ENCODE measurements at regions not wholly inside any gene's neighbourhood (a gene's known extent, or its start where the extent isn't known, plus 50 kb on each side); places are given as distances from the start of the nearest gene placed in this dataset.
"Not testable (repeated sequence)": the region's sequence is repeated elsewhere in the genome, so short reads cannot be mapped to it uniquely, and the experiment has no call there.

- Histone ChIP-seq H3K9me3 (ENCODE audit: control insufficient read depth in 4 of 4, insufficient read depth in 3 of 4, low read length in 3 of 4) (no peaks in the 10 kb centered on the region), H3K9ac (ENCODE audit: insufficient read depth in 1 of 2, low read length in 2 of 2) (no peak overlapping the region), H3K4me3 (no peak overlapping the region), H3K36me3 (ENCODE audit: control insufficient read depth in 4 of 4, insufficient read depth in 4 of 4, low read length in 4 of 4) (no peaks in the 10 kb centered on the region), H3K27ac (ENCODE audit: low read depth in 1 of 2, low read length in 1 of 2) (no peak overlapping the region), H3K27me3 (ENCODE audit: control insufficient read depth in 3 of 3, insufficient read depth in 3 of 3, low read length in 2 of 3) (peaks cover 0 to 3% (median 0%) of the 10 kb centered on the region in 3 donors), H3K4me1 (ENCODE audit: control insufficient read depth in 5 of 5, insufficient read depth in 5 of 5, low read length in 5 of 5) (no peaks in the 10 kb centered on the region)
- ATAC-seq (ENCODE audit: insufficient read depth, low FRiP score) (no peak), DNase-seq (no peak)
- WGBS, 2 donors, result 83% methylated on average over 1 of the region's 1 CpG
- TF ChIP-seq CTCF (IDR thresholded peaks at IDR 0.05; ENCODE audit: control extremely low read depth, extremely low read depth), result no peak
Measured at GRCh38 chr5:37921452-37921851, 81.6 kb upstream of the GDNF start.

GRCh38 chr5:37918424-37918823 is 78.6 kb upstream of the GDNF start:
- Histone ChIP-seq H3K27ac (ENCODE audit: low read depth in 1 of 2, low read length in 1 of 2) (no peak overlapping the region), H3K4me1 (ENCODE audit: control insufficient read depth in 5 of 5, insufficient read depth in 5 of 5, low read length in 5 of 5) (no peaks in the 10 kb centered on the region), H3K27me3 (ENCODE audit: control insufficient read depth in 3 of 3, insufficient read depth in 3 of 3, low read length in 2 of 3) (no peaks in the 10 kb centered on the region), H3K36me3 (ENCODE audit: control insufficient read depth in 4 of 4, insufficient read depth in 4 of 4, low read length in 4 of 4) (no peaks in the 10 kb centered on the region), H3K9ac (ENCODE audit: insufficient read depth in 1 of 2, low read length in 2 of 2) (no peak overlapping the region), H3K9me3 (ENCODE audit: control insufficient read depth in 4 of 4, insufficient read depth in 3 of 4, low read length in 3 of 4) (no peaks in the 10 kb centered on the region), H3K4me3 (no peak overlapping the region)
- peak; percentile 19 for ATAC-seq (ENCODE audit: insufficient read depth, low FRiP score)
- TF ChIP-seq CTCF (IDR thresholded peaks at IDR 0.05; ENCODE audit: control extremely low read depth, extremely low read depth), result no peak
- 53 to 94% methylated on average over 1 of the region's 1 CpG for WGBS, 2 donors
- DNase-seq, result peak in 2 of 3 donors; percentile 71 to 85

GRCh38 chr5:37916525-37916924 is 76.7 kb upstream of the GDNF start:
- Histone ChIP-seq H3K9me3 (ENCODE audit: control insufficient read depth in 4 of 4, insufficient read depth in 3 of 4, low read length in 3 of 4) (no peaks in the 10 kb centered on the region), H3K9ac (ENCODE audit: insufficient read depth in 1 of 2, low read length in 2 of 2) (no peak overlapping the region), H3K27me3 (ENCODE audit: control insufficient read depth in 3 of 3, insufficient read depth in 3 of 3, low read length in 2 of 3) (no peaks in the 10 kb centered on the region), H3K4me3 (no peak overlapping the region), H3K4me1 (ENCODE audit: control insufficient read depth in 5 of 5, insufficient read depth in 5 of 5, low read length in 5 of 5) (no peaks in the 10 kb centered on the region), H3K27ac (ENCODE audit: low read depth in 1 of 2, low read length in 1 of 2) (no peak overlapping the region), H3K36me3 (ENCODE audit: control insufficient read depth in 4 of 4, insufficient read depth in 4 of 4, low read length in 4 of 4) (no peaks in the 10 kb centered on the region)
- ATAC-seq (ENCODE audit: insufficient read depth, low FRiP score), result no peak
- 84 to 92% methylated on average over 5 of the region's 5 CpGs for WGBS, 2 donors
- TF ChIP-seq CTCF (IDR thresholded peaks at IDR 0.05; ENCODE audit: control extremely low read depth, extremely low read depth), result no peak
- DNase-seq, result no peak

- no peaks in the 10 kb centered on the region for H3K9me3 ChIP-seq (ENCODE audit: control insufficient read depth in 4 of 4, insufficient read depth in 3 of 4, low read length in 3 of 4)
- no peaks in the 10 kb centered on the region for H3K36me3 ChIP-seq (ENCODE audit: control insufficient read depth in 4 of 4, insufficient read depth in 4 of 4, low read length in 4 of 4)
- 75 to 82% methylated on average over 4 of the region's 4 CpGs for WGBS, 2 donors
- no peak for DNase-seq
- H3K27me3 ChIP-seq (ENCODE audit: control insufficient read depth in 3 of 3, insufficient read depth in 3 of 3, low read length in 2 of 3), result no peaks in the 10 kb centered on the region
- no peak overlapping the region for H3K4me3 ChIP-seq
- TF ChIP-seq CTCF (IDR thresholded peaks at IDR 0.05; ENCODE audit: control extremely low read depth, extremely low read depth), result no peak
- H3K9ac ChIP-seq (ENCODE audit: insufficient read depth in 1 of 2, low read length in 2 of 2), result no peak overlapping the region
- H3K27ac ChIP-seq (ENCODE audit: low read depth in 1 of 2, low read length in 1 of 2), result no peak overlapping the region
- ATAC-seq (ENCODE audit: insufficient read depth, low FRiP score), result no peak
- no peaks in the 10 kb centered on the region for H3K4me1 ChIP-seq (ENCODE audit: control insufficient read depth in 5 of 5, insufficient read depth in 5 of 5, low read length in 5 of 5)
Measured at GRCh38 chr5:37915097-37915736, 75.4 kb upstream of the GDNF start.

- ATAC-seq (ENCODE audit: insufficient read depth, low FRiP score); DNase-seq; H3K27ac ChIP-seq (ENCODE audit: low read depth in 1 of 2, low read length in 1 of 2); H3K9ac ChIP-seq (ENCODE audit: insufficient read depth in 1 of 2, low read length in 2 of 2); H3K4me3 ChIP-seq; H3K27me3 ChIP-seq (ENCODE audit: control insufficient read depth in 3 of 3, insufficient read depth in 3 of 3, low read length in 2 of 3); H3K4me1 ChIP-seq (ENCODE audit: control insufficient read depth in 5 of 5, insufficient read depth in 5 of 5, low read length in 5 of 5); H3K9me3 ChIP-seq (ENCODE audit: control insufficient read depth in 4 of 4, insufficient read depth in 3 of 4, low read length in 3 of 4); H3K36me3 ChIP-seq (ENCODE audit: control insufficient read depth in 4 of 4, insufficient read depth in 4 of 4, low read length in 4 of 4): not testable (repeated sequence)
- 19 to 38% methylated on average over 4 of the region's 5 CpGs for whole genome bisulfite sequencing, 2 donors
Measured at GRCh38 chr5:37909610-37910266, 69.9 kb upstream of the GDNF start.
